GM12873 (cell line): ENCODE measurements at regions not wholly inside any gene's neighbourhood (a gene's known extent, or its start where the extent isn't known, plus 50 kb on each side); places are given as distances from the start of the nearest gene placed in this dataset.

Source experiments
- CTCF ChIP-seq: IDR thresholded peaks from 2 replicates; pipeline ENCODE4 v1.5.1; 2012; ENCODE audit warnings: low read depth, mild to moderate bottlenecking, moderate library complexity, low read length, control low read depth; ENCODE audit not compliant: insufficient read depth; ENCODE audit errors: missing control alignments

- TF ChIP-seq CTCF = no peak
These were observed 482.5 kb upstream of the AUTS2 start for GRCh38 chr7:69115788-69116187.

GRCh38 chr7:69122953-69123352 lies 475.3 kb upstream of the AUTS2 start:
- TF ChIP-seq CTCF = no peak

GRCh38 chr7:69126896-69127479 lies 471.3 kb upstream of the AUTS2 start:
- TF ChIP-seq CTCF = no peak

GRCh38 chr7:69129524-69129923 lies 468.8 kb upstream of the AUTS2 start:
- no peak for TF ChIP-seq CTCF

- TF ChIP-seq CTCF = no peak
These were observed 468.3 kb upstream of the AUTS2 start for GRCh38 chr7:69129951-69130350.

GRCh38 chr7:69130396-69130795 lies 467.9 kb upstream of the AUTS2 start:
- no peak for TF ChIP-seq CTCF

GRCh38 chr7:69134316-69134715 lies 464.0 kb upstream of the AUTS2 start:
- TF ChIP-seq CTCF = no peak
